CD14-positive monocyte (primary cell): ENCODE measurements at regions not wholly inside any gene's neighbourhood (a gene's known extent, or its start where the extent isn't known, plus 50 kb on each side); places are given as distances from the start of the nearest gene placed in this dataset.

Experiments
- DNase-seq, 3 donors: peaks; one replicate each; pipeline ENCODE4 v3.0.0-alpha.2; 2011 to 2022
- H2AFZ ChIP-seq: 2 replicates; pipeline ENCODE4 v1.6.0; 2012; ENCODE audit warnings: mild to moderate bottlenecking, low read depth, low read length, inconsistent platforms; ENCODE audit not compliant: insufficient read depth, poor library complexity, severe bottlenecking
- H3K27ac ChIP-seq, 2 donors: 1 replicate in 1 of 2; 2 replicates in 1 of 2; pipeline ENCODE4 v1.5.1; 2012 to 2013; ENCODE audit warnings: low read length in 2 of 2, control low read depth in 1 of 2, inconsistent platforms in 1 of 2, low read depth in 1 of 2, mild to moderate bottlenecking in 1 of 2
- H3K27me3 ChIP-seq, 2 donors: one replicate each; pipeline versions ENCODE4 v1.6.0 to v1.6.1; 2011 to 2013; ENCODE audit warnings: low read length in 2 of 2; ENCODE audit not compliant: control insufficient read depth in 2 of 2, insufficient read depth in 2 of 2
- H3K36me3 ChIP-seq, 2 donors: replicated peaks in 1 of 2; 1 replicate in 1 of 2; 2 replicates in 1 of 2; pipeline versions ENCODE4 v1.5.1 to v1.6.1; 2012 to 2013; ENCODE audit warnings: low read length in 2 of 2, control low read depth in 1 of 2, inconsistent platforms in 1 of 2, mild to moderate bottlenecking in 1 of 2; ENCODE audit not compliant: insufficient read depth in 2 of 2, control insufficient read depth in 1 of 2
- H3K4me1 ChIP-seq, 2 donors: 1 replicate in 1 of 2; 2 replicates in 1 of 2; pipeline versions ENCODE4 v1.5.1 to v1.6.1; 2012 to 2013; ENCODE audit warnings: low read length in 2 of 2, control low read depth in 1 of 2, inconsistent platforms in 1 of 2, mild to moderate bottlenecking in 1 of 2, moderate library complexity in 1 of 2; ENCODE audit not compliant: insufficient read depth in 2 of 2, control insufficient read depth in 1 of 2
- H3K4me2 ChIP-seq: replicated peaks from 2 replicates; pipeline ENCODE3; 2012; ENCODE audit warnings: low read length, moderate library complexity, mild to moderate bottlenecking; ENCODE audit not compliant: poor library complexity, severe bottlenecking; ENCODE audit errors: extremely low read depth
- H3K4me3 ChIP-seq, 3 experiments: fragments of 200-600 bp in 1 of 3; sonication (generic) in 1 of 3; replicated peaks in 1 of 3; 1 replicate in 2 of 3; 2 replicates in 1 of 3; pipeline ENCODE4 v1.5.1; 2011 to 2013; ENCODE audit warnings: low read length in 3 of 3, mild to moderate bottlenecking in 3 of 3, control low read depth in 2 of 3, low read depth in 2 of 3, inconsistent platforms in 1 of 3, moderate library complexity in 1 of 3
- H3K79me2 ChIP-seq: 2 replicates; pipeline ENCODE4 v1.6.0; 2012; ENCODE audit warnings: mild to moderate bottlenecking, control low read depth, inconsistent platforms, low read length, moderate library complexity; ENCODE audit not compliant: insufficient read depth
- H3K9ac ChIP-seq: 2 replicates; pipeline ENCODE4 v1.6.0; 2017; ENCODE audit warnings: low read length, mild to moderate bottlenecking; ENCODE audit not compliant: insufficient read depth, poor library complexity, severe bottlenecking
- H3K9me3 ChIP-seq, 2 donors: replicated peaks in 1 of 2; 1 replicate in 1 of 2; 2 replicates in 1 of 2; pipeline versions ENCODE4 v1.5.1 to v1.6.1; 2012 to 2013; ENCODE audit warnings: low read length in 2 of 2, control low read depth in 1 of 2; ENCODE audit not compliant: control insufficient read depth in 1 of 2, insufficient read depth in 1 of 2
- H4K20me1 ChIP-seq: 2 replicates; pipeline ENCODE4 v1.6.0; 2012; ENCODE audit warnings: mild to moderate bottlenecking, low read length, control low read depth, moderate library complexity; ENCODE audit not compliant: insufficient read depth
- H3K27ac Mint-ChIP-seq, 7 donors: one replicate each; pipeline ENCODE4 v1.8.0; 2020; ENCODE audit warnings: mild to moderate bottlenecking in 7 of 7, mixed read lengths in 7 of 7, moderate library complexity in 6 of 7, inconsistent platforms in 2 of 7
- H3K27me3 Mint-ChIP-seq, 3 donors: one replicate each; pipeline ENCODE4 v1.8.0; 2021 to 2022; ENCODE audit warnings: low read depth in 3 of 3, mild to moderate bottlenecking in 3 of 3, mixed read lengths in 3 of 3, moderate library complexity in 3 of 3, inconsistent platforms in 1 of 3
- H3K36me3 Mint-ChIP-seq, 2 donors: one replicate each; pipeline ENCODE4 v1.8.0; 2020; ENCODE audit warnings: mixed read lengths in 2 of 2, inconsistent platforms in 1 of 2, mild to moderate bottlenecking in 1 of 2
- H3K4me1 Mint-ChIP-seq: one replicate; pipeline ENCODE4 v1.8.0; 2020; ENCODE audit warnings: mild to moderate bottlenecking, mixed read lengths
- H3K4me3 Mint-ChIP-seq, 2 donors: one replicate each; pipeline ENCODE4 v1.8.0; 2020; ENCODE audit warnings: mild to moderate bottlenecking in 2 of 2, mixed read lengths in 2 of 2, moderate library complexity in 1 of 2
- H3K9me3 Mint-ChIP-seq, 7 donors: one replicate each; pipeline ENCODE4 v1.8.0; 2020 to 2022; ENCODE audit warnings: mixed read lengths in 7 of 7, mild to moderate bottlenecking in 6 of 7, moderate library complexity in 6 of 7, inconsistent platforms in 2 of 7
- WGBS: methylation state at CpG from one replicate; pipeline ENCODE4 v1.1.5; 2013; ENCODE audit warnings: missing lambda C conversion rate; ENCODE audit not compliant: insufficient coverage; 5-methylcytosine and 5-hydroxymethylcytosine counted together
- intact Hi-C, 2 donors: fragments of 100-400 bp; cut with micrococcal nuclease; formaldehyde crosslinking; loops; one replicate each; pipeline versions ENCODE4 v1.15.0 to v1.15.1; 2023
- TF ChIP-seq, protein P1 (sequence below): fragments of 200-600 bp; IDR thresholded peaks from one replicate; pipeline ENCODE4 v1.8.0; 2022; ENCODE audit warnings: antibody characterized with exemption, mild to moderate bottlenecking

DNA sequence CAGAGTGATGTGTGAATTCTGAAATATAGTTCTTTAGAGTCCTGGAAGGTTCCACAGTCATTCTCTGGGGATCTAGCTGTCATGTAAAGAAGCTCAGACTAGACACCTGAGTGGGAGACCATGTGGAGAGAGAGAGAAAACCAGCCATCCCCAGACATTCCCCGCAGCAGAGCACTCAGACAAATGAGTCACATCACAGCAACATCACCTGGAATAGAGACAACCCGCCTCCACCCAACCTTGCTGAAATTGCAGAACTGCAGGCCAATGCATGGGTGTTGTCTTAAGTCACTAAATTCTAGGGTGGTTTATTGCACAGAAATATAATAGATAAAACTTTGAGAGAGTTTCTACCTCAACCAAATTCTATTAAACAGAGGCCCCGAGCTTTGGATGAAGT is 392.0 kb upstream of the DYNLRB2 start:
- WGBS, result no CpG with 5 or more reads among the region's 3 CpGs
- Histone ChIP-seq H3K4me1 (no peaks in the 10 kb centered on the region), H3K9me3 (peaks cover 0 to 3% of the 10 kb centered on the region in 2 donors), H3K79me2 (no peaks in the 10 kb centered on the region), H3K27me3 (no peaks in the 10 kb centered on the region), H4K20me1 (no peaks in the 10 kb centered on the region), H2AFZ (no peak overlapping the region), H3K9ac (no peak overlapping the region), H3K36me3 (no peaks in the 10 kb centered on the region), H3K4me3 (no peak overlapping the region), H3K27ac (no peak overlapping the region), H3K4me2 (no peak overlapping the region)
- no peak for DNase-seq
- Mint-ChIP-seq H3K4me3 (no peak overlapping the region), H3K27ac (no peak overlapping the region), H3K4me1 (no peaks in the 10 kb centered on the region), H3K27me3 (peaks cover 0 to under 1% (median 0%) of the 10 kb centered on the region in 3 donors), H3K36me3 (no peaks in the 10 kb centered on the region), H3K9me3 (peaks cover 0 to 10% (median 0%) of the 10 kb centered on the region in 7 donors)
- intact Hi-C loops, result no loop called here
- TF ChIP-seq, protein P1, sequence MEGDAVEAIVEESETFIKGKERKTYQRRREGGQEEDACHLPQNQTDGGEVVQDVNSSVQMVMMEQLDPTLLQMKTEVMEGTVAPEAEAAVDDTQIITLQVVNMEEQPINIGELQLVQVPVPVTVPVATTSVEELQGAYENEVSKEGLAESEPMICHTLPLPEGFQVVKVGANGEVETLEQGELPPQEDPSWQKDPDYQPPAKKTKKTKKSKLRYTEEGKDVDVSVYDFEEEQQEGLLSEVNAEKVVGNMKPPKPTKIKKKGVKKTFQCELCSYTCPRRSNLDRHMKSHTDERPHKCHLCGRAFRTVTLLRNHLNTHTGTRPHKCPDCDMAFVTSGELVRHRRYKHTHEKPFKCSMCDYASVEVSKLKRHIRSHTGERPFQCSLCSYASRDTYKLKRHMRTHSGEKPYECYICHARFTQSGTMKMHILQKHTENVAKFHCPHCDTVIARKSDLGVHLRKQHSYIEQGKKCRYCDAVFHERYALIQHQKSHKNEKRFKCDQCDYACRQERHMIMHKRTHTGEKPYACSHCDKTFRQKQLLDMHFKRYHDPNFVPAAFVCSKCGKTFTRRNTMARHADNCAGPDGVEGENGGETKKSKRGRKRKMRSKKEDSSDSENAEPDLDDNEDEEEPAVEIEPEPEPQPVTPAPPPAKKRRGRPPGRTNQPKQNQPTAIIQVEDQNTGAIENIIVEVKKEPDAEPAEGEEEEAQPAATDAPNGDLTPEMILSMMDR, result no peak

DNA sequence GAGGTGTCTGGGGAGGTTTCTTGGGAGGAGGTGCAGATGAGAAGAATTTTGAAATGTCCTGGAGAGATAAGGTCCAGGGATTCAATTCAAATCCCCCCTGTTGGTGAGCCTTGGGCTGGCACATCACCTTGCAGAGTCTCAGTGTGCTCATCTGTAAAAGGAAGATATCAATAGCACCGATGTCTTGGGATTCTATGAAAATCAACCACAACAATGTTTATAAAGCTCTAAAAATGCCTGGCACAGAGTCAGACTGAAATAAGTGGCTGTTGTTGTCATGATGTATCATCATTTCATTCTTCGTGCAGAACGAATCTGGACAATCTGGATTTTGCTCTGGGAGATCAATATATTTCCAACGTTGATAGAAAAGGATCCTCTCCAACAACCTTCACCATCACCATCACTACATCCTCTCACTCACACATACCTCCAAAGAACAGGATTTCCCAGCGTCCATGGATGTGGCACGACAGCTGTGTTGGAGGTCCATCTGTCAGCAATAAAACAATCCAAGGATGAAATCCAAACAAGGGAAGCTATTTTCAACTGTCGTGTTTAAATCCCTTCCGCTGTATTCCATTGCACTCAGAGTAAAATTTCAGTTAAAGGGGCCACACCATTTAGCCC is 393.7 kb upstream of the DYNLRB2 start:
- H3K9ac ChIP-seq, result no peak overlapping the region
- WGBS, result 82% methylated on average over 7 of the region's 8 CpGs
- no peaks in the 10 kb centered on the region for H4K20me1 ChIP-seq
- no peaks in the 10 kb centered on the region for H3K79me2 ChIP-seq
- H3K4me3 ChIP-seq, result no peak overlapping the region
- no peak for DNase-seq
- no peaks in the 10 kb centered on the region for H3K27me3 ChIP-seq
- no peaks in the 10 kb centered on the region for H3K4me1 ChIP-seq
- peaks cover 5 to 6% of the 10 kb centered on the region in 2 donors for H3K9me3 ChIP-seq
- TF ChIP-seq, protein P1, result no peak
- Mint-ChIP-seq H3K36me3 (no peaks in the 10 kb centered on the region), H3K9me3 (peaks cover under 1 to 16% (median 3%) of the 10 kb centered on the region in 7 donors), H3K4me1 (no peaks in the 10 kb centered on the region), H3K27me3 (no peaks in the 10 kb centered on the region), H3K27ac (no peak overlapping the region), H3K4me3 (no peak overlapping the region)
- no peaks in the 10 kb centered on the region for H3K36me3 ChIP-seq
- no peak overlapping the region for H3K27ac ChIP-seq
- intact Hi-C loops, result no loop called here
- no peak overlapping the region for H2AFZ ChIP-seq
- no peak overlapping the region for H3K4me2 ChIP-seq
